Right lung (tissue), 2 donors: ENCODE measurements at regions not wholly inside any gene's neighbourhood (a gene's known extent, or its start where the extent isn't known, plus 50 kb on each side); places are given as distances from the start of the nearest gene placed in this dataset.

ENCODE experiments used
- DNase-seq, 2 donors: peaks; one replicate each; pipeline ENCODE4 v3.0.0-alpha.2; 2013

DNA sequence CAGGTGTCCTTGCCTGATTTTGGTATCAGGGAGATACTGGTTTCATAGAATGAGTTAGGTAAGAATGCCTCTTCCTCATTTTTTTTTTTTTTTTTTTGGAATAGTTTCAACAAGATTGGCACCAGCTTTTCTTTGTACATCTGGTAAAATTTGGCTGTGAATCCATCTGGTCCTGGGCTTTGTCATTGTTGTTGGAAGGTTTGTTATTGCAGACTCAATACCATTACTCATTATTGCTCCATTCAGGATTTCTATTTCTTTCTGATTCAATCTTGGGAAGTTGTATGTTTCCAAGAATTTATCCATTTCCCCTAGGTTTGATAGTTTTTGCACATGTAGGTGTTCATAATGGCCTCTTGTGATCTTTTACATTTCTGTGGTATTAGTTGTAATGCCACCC, 126.0 kb upstream of the KITLG start:
- no peak for DNase-seq

DNA sequence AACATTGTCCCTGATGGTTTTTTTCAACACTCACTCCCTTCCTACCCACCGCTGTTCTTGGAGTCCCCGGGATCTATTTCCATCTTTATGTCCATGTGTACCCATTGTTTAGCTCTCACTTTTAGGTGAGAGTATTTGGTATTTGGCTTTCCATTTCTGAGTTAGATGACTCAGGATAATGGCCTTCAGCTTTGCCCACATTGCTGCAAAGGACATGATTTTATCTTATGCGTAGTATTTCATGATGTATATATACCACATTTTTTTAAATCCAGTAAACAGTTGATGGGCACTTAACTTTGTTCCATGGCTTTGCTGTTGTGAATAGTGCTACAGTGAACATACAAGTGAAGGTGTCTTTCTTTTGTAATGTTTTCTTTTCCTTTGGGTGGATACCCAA, 123.5 kb upstream of the KITLG start:
- no peak for DNase-seq

DNA sequence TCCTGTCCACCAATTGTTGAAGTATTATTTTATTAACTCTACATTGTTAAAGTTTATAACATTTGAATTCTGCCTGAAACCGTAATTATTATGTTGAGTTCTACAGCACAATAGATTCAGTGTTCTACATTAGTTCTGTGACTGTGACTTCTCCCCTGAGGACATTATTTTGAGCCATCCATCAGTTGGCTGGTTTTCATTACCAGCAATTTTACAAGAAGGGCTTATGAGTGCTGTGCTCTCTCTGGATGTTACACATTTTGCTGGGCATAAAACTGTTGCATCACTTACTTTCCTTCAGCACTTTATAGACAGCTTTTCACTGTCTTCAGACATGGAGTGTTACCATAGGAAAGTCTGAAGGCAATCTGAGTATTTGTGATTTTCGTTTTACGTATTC, 118.2 kb upstream of the KITLG start:
- DNase-seq = no peak

DNA sequence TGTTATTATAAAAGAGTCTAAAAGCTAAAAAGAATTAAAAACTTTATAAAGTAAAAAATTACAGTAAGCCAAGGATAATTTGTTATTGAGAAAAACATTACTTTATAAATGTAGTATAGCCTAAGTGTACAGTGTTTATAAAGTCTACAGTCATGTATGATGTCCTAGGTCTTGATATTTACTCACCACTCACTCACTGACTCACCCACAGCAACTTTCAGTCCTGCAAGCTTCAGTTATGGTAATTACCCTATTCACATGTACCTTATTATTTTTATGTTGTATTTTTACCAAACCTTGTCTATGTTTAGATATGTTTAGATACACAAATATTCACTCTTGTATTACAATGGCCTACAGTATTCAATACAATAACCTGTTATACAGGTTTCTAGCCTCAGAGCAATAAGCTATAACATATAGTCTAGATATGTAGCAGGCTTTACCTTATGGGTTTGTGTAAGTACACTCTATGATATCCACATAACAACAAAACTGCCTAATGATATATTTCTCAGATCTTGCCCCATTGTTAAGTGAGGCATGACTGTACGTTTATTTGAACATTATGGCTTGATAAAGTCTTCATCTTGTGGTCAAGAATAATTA, 113.7 kb upstream of the KITLG start:
- DNase-seq = no peak

DNA sequence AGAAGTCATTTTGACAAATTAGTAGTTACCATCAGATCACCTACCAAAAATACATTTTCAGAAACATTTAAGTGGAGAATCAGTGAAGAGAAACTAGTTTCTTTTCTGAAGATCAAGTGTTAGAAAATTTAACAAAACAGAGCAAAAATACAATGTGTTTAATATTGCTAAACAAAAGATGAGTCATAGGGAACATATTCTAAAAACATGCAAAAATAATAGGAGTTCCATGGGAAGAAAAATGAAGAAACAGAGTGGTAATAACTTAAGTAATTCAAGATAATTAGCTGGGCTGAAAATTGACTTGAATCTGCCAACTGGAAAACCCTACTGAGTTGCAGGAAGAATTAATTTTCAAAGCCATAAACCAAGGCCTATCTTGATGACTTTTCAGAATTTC, 111.5 kb upstream of the KITLG start:
- no peak for DNase-seq

DNA sequence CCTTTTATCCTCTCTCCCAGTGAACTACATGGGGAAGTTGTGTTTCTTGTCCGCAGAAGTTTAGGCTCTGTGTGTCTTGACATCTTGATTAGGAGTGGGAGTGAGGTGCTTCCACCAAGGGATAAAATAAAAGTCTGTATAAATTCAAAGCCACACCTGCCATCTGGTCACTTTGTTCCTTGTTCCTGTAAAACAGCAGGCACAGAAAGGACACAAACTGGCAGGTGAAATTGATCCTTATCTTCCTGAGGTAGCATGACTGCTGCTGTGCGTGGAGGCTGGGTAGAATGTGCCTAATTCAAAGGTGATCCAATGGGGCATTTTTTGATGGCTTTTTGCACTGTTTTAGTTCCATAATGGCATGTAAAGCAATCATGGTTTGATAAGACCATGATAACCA, 104.3 kb upstream of the KITLG start:
- DNase-seq = no peak

DNA sequence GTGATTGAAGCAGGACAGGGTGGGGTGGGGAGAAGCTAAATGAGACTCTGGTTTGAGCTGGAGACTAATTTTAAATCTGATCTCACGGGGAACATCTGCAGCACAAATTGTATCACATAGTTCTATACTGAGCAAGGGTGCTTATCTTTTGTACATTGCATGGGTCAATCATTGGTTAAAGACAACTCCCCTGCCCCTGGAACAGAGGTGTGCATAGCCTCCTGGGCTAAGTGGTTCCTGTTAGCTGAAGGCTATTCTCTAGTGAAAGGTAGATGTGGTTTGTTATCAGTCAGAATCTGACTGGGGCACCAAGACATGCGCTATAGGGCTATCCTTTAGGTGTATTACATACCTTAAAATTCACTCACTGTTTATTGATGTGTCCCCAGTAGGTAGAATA, 103.9 kb upstream of the KITLG start:
- DNase-seq = no peak

DNA sequence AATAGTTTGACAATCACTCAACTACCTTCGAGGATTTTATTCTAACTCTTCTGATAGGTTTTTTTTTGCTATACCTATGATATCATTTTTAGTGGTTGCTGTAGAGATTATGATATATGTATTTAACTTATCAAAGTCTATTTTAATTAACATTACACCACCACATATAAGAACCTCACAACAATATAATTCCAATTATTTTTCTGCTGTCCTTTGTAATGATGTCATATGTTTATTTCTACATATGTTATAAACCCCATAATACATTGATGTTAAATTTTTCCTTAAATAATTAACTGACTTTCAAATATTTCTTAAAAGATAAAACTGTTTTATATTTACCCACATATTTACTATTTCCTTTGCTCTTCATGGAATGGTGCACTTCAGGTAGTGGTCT, 103.4 kb upstream of the KITLG start:
- DNase-seq = no peak

DNA sequence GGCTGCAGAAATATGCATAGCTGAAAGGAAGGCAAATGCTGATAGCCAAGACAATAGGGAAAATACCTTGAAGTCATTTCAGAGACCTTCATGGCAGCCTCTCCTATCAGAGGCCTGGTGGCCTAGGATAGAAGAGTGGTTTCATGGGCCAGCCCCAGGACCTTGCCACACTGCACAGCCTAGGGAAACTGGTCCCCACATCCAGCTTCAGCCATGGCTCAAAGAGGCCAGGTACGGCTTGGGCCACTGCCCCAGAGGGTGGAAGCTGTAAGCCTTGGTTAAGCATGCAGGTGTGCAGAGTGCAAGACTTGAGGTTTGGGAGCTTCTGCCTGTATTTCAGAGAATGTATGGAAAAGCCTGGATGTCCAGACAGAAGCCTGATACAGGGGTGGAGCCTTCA, 101.0 kb upstream of the KITLG start:
- DNase-seq = no peak

DNA sequence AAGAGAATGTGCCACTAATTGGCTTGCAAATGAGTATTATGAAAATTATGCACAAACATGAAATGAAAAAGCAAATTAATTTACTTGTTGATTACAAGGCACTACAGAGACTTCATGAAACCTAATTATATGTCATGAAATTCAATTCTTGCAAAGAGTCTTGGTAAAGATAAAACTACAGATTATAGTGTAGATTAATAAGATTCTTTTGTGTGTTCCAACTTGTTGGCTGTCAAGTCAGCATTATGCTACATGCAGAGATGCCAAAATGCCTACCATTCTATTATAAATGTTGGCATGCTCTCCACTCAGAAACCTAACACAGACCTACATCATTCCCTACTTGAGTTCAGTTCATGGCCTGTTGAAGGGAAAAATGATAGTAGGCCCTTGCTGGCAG, 97.2 kb upstream of the KITLG start:
- DNase-seq = no peak

DNA sequence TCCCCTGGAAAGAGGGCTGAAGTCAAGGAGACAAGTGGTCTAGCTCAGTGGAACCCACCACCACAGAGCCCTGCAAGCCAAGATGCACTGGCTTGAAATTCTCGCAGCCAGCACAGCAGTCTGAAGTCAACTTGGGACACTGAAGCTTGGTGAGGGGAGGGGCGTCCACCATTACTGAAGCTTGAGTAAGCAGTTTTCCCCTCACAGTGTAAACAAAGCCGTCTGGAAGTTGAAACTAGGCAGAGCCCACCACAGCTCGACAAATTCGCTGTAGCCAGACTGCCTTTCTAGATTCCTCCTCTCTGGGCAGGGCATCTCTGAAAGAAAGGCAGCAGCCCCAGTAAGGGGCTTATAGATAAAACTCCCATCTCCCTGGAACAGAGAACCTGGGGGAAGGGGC, 87.3 kb upstream of the KITLG start:
- peak in 1 of 2 donors; percentile 9 for DNase-seq

DNA sequence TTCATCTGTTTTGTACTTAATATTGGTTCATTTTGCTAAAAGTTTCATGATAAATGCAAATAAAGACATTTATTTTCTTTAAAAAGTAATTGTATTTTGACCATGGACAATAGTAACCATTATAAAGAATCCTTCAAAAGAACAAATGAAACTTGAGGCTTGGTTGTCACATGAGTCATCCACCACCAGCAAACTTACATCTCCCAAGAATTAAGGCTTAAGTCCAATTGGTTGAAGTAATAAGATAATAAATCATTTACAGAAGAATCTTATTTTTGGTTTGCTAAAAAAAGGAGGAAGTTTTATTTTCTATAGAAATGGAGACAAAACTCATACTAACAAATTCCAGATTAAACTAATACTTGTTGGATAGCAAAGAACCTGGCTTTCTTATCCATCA, 84.8 kb upstream of the KITLG start:
- DNase-seq = no peak

DNA sequence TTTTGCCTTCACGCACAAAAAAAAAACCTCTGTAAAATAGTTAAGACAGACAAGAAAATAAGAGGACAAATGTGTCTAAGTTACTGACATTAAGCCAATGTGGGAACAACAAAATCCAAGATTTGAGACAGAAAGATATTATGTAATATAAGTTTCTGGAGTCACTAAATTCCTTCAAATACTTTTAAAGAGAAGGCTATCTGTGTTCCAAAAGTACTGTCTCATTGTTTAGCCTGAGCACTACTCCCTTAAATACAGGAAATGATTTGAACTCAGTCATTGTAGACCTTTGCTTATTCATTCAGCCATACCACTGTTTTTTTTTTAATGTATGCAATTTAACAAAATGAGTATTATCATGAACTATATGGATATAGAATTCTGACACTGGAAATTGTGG, 82.7 kb upstream of the KITLG start:
- DNase-seq = no peak

DNA sequence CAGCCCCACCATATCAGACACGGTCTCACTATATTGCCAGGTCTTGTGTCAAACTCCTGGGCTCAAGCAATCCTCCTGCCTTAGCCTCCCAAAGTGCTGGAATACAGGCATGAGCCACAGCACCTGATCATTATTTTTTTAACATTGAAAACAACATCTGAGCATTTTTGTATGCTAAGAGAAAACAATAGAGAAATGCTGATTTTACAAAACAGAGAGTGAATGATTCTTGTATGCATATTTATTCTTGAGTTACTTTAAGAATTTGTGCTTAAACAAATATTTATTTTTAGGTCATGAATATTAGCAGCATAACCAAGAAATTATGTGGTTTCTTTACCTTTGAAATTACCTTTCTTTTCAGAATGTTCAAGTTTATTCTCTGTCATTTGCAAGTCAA, 81.8 kb upstream of the KITLG start:
- no peak for DNase-seq

DNA sequence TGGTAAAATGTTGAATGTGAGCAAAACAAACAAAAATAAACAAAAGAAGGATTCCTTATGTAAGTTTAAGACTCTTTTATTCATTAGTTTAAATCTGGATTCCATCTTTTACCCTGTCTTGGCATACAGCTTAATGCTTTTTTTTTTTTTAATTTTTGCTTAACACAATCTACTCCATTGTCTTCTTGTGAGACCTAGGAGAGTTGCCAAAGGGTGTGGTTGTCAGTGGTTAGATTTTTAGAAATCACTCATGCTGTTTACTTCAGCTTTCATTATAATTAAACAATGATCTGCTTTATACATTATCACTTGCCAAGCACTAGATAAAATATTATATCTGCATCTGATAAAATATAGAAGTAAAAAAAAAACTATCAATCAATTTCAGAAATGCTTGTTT, 77.7 kb upstream of the KITLG start:
- no peak for DNase-seq

DNA sequence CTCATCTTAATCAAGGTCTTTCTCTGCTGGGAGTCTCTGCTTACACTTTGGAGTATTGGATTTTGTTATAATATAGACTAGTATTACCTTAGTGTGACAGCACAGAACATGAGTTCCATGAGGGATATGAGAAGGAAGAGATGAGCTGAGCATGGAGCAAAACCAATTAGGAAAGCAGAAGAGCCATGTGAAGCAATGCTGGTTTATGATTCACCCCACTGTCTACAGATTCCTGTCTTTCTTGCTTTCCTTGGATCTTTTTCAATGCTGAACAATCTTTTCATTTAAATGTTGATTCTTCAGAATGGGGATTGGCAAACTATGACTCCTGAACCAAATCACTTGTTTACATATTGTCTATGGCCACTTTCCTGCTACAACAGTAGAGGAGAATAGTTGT, 70.4 kb upstream of the KITLG start:
- DNase-seq = no peak

DNA sequence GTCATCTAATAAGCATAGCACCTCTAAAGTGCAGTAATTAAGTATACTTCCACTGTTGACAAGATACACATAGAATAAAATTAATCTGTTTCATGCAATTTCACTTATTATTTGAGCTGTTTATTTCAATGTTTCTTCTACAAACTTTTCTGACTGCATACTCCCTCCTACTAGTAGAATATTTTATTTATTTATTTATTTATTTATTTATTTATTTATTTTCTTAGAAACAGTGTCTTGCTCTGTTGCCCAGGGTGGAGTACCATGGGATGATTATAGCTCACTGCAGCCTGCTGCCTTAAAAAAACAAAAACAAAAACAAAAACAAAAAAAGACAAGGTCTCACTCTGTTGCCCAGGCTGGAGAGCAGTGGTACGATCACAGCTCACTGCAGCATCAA, 68.4 kb upstream of the KITLG start:
- no peak for DNase-seq

DNA sequence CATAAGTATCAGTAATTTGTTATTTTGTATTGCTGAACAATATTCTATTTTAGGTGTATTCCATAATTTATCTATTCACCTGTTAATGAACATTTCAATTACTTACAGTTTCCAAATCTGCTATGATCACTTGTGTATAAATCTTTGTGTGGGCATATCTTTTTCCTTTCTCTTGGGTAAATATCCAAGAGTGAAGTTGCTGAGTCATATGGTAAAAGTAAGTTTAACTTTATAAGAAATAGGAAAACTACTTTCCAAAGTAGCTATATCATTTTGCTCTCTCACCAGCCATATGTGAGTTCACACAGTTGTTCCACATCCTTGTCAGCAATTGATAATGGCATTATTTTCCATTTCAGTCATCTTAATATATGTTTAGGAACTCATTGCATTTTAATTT, 66.6 kb upstream of the KITLG start:
- no peak for DNase-seq

DNA sequence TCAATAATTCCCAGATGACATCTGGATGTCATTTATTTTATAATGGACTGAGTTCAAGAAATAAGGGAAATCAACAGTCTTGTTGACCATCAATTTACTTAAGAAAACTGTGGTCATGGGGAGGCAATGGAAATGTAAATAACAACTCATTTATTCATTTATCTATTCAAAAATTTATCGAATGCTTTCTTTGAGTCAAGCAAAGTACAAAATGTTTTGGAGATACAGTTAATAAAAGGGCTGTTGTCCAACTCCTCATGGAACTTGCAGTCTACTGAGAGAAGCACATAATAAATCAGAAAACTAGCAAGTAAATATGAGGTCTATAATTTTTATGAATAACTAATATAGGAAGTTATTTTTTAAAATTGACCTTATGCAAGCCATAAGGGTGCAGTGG, 65.5 kb upstream of the KITLG start:
- DNase-seq = no peak

DNA sequence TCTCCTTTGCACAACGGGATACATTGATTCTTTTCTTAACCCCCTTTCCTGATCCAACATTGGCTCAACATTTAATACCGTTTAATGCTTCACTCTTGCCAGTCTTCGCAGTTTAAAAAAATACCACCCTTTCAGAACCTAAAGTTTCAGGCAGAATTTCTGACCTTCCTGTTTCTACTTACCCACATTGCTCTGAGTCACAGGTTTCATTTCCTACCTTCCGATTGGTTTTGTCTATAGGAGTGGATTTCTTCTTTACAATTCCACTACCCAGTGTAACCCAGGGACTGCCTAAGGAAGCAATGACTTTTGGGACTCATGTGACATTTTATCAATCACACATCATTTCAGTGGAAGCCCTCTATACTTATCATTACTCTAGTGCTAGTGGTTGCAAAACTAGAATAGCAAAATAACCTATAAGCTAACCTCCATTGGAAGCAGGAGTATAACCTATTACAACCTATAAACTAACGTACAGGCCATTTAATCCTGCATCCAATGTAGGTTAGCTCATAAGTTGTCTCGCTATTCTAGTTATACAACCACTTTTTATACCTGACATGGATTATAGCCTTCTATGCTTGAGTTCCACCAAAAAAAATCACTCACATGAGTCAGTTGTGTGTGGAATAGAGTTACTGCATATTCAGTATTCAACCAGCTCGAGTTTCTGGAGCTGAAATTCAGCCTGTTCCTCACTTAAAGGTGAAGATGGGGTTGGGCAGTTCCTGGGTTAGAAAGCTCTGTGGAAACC, 64.9 kb upstream of the KITLG start:
- DNase-seq = no peak

DNA sequence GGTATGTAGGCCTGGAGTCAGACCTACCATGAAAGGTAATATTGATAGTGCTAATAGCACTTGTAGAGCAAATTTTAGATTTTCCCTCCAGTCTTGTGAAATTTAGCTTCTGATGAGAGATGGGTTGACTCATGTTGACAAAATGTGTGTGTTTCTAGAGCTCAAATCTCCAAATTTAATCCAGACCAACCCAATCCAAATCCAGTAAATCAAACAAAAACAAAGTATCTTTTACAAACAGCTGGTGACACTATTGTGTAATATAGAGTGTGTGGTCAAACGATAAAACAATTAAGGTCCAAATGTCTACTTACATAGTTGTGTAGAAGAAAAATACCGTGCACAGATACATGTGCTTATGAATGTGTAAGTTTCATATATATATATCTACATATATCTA, 63.4 kb upstream of the KITLG start:
- DNase-seq = no peak

DNA sequence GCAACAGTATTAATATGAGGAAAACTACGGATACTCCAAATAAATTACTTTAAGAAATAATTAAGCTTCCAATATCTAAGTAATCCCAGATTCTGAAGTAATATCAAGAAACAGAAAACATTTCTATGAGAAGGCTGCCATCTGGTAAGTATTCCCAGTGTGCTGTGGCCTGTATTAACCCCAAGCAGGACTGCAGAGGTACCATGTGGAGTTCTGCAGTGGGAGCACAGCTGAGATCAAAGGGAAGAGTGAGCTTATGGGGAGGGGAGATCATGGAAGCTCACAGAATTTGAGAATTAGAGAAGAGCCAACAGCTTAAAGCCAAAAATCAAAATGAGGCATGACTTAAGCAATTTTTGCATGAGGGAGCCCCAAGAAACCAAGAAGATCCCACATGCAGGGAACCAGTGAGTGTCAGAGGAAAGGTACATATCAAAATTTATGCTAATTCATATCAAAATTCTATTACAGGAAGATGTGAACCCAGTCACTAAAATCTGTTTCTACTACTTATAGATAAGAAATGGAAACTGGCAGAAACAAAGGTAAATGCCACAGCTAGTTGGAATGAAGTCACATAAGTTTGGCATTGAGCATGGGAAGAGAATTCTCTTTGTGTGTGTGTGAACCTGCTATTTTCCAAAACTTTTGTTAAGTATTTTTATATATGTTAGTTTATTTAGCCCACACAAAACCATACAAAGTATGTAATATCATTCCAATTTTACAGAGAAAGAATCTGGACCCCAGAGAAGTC, 62.6 kb upstream of the KITLG start:
- DNase-seq = no peak
